Right lung (tissue), 2 donors: ENCODE measurements at regions not wholly inside any gene's neighbourhood (a gene's known extent, or its start where the extent isn't known, plus 50 kb on each side); places are given as distances from the start of the nearest gene placed in this dataset.
"Not testable (repeated sequence)": the region's sequence is repeated elsewhere in the genome, so short reads cannot be mapped to it uniquely, and the experiment has no call there.

Experiments
- DNase-seq, 2 donors: peaks; one replicate each; pipeline ENCODE4 v3.0.0-alpha.2; 2013

GRCh38 chr14:65834812-65835211 lies 422.3 kb downstream of the FUT8 start:
- no peak for DNase-seq

- no peak for DNase-seq
These were observed 423.0 kb downstream of the FUT8 start for GRCh38 chr14:65835501-65835900.

- no peak for DNase-seq
These were observed 426.0 kb downstream of the FUT8 start for GRCh38 chr14:65838565-65838964.

GRCh38 chr14:65840118-65840751 lies 427.7 kb downstream of the FUT8 start:
- DNase-seq = no peak

GRCh38 chr14:65840786-65841185 lies 428.3 kb downstream of the FUT8 start:
- no peak for DNase-seq

GRCh38 chr14:65846196-65846868 lies 433.8 kb downstream of the FUT8 start:
- DNase-seq = no peak

GRCh38 chr14:65847075-65847847 lies 434.7 kb downstream of the FUT8 start:
- DNase-seq = no peak

GRCh38 chr14:65847931-65848330 lies 435.4 kb downstream of the FUT8 start:
- not testable (repeated sequence) for DNase-seq

GRCh38 chr14:65849091-65849490 lies 436.6 kb downstream of the FUT8 start:
- DNase-seq = no peak

- no peak for DNase-seq
These were observed 437.0 kb downstream of the FUT8 start for GRCh38 chr14:65849558-65849957.

- DNase-seq = no peak
These were observed 438.1 kb downstream of the FUT8 start for GRCh38 chr14:65850429-65851135.

- no peak for DNase-seq
These were observed 440.2 kb downstream of the FUT8 start for GRCh38 chr14:65852689-65853088.

GRCh38 chr14:65853407-65853955 lies 441.0 kb downstream of the FUT8 start:
- DNase-seq = no peak

GRCh38 chr14:65854215-65854614 lies 441.7 kb downstream of the FUT8 start:
- DNase-seq = no peak

- DNase-seq = no peak
These were observed 448.6 kb downstream of the FUT8 start for GRCh38 chr14:65860956-65861611.

GRCh38 chr14:65864549-65864948 lies 452.0 kb downstream of the FUT8 start:
- no peak for DNase-seq

- DNase-seq = no peak
These were observed 452.5 kb downstream of the FUT8 start for GRCh38 chr14:65864984-65865383.

- peak in 1 of 2 donors; percentile 23 for DNase-seq
These were observed 453.9 kb downstream of the FUT8 start for GRCh38 chr14:65866448-65866847.

GRCh38 chr14:65866886-65867285 lies 454.4 kb downstream of the FUT8 start:
- peak; percentile 28 to 36 for DNase-seq

- no peak for DNase-seq
These were observed 454.8 kb downstream of the FUT8 start for GRCh38 chr14:65867333-65867732.

GRCh38 chr14:65872536-65872935 lies 460.0 kb downstream of the FUT8 start:
- no peak for DNase-seq
